ENCODE measurements at regions not wholly inside any gene's neighbourhood (a gene's known extent, or its start where the extent isn't known, plus 50 kb on each side); places are given as distances from the start of the nearest gene placed in this dataset.

GRCh38 chr16:7997966-7998365 is 592.3 kb downstream of the TMEM114 start:
- Histone ChIP-seq H3K36me3 (no peaks in the 10 kb centered on the region), H3K27ac (no peak overlapping the region), H3K27me3 (no peaks in the 10 kb centered on the region), H3K4me1 (no peaks in the 10 kb centered on the region), H3K9me3 (no peaks in the 10 kb centered on the region), H3K4me3 (no peak overlapping the region)
- intact Hi-C loops (cut with DNase I; ENCODE audit: low total_unique reads): no loop called here
- no peak for TF ChIP-seq CTCF (IDR thresholded peaks at IDR 0.05)
- DNase-seq: no peak

- Histone ChIP-seq H3K27ac (no peak overlapping the region), H3K4me1 (no peaks in the 10 kb centered on the region), H3K27me3 (no peaks in the 10 kb centered on the region), H3K36me3 (no peaks in the 10 kb centered on the region), H3K9me3 (no peaks in the 10 kb centered on the region), H3K4me3 (no peak overlapping the region)
- no peak for DNase-seq
- no peak for TF ChIP-seq CTCF (IDR thresholded peaks at IDR 0.05)
- intact Hi-C loops (cut with DNase I; ENCODE audit: low total_unique reads): no loop called here
Observed at GRCh38 chr16:7992616-7993015, 597.7 kb downstream of the TMEM114 start.

GRCh38 chr16:7990626-7991260 is 599.6 kb downstream of the TMEM114 start:
- intact Hi-C loops (cut with DNase I; ENCODE audit: low total_unique reads): no loop called here
- H3K9me3 ChIP-seq: no peaks in the 10 kb centered on the region
- no peak overlapping the region for H3K4me3 ChIP-seq
- TF ChIP-seq CTCF (IDR thresholded peaks at IDR 0.05): no peak
- H3K4me1 ChIP-seq: no peaks in the 10 kb centered on the region
- DNase-seq: no peak
- H3K27ac ChIP-seq: no peak overlapping the region
- H3K36me3 ChIP-seq: no peaks in the 10 kb centered on the region
- H3K27me3 ChIP-seq: no peaks in the 10 kb centered on the region

GRCh38 chr16:7983676-7984075 is 606.6 kb downstream of the TMEM114 start:
- no peaks in the 10 kb centered on the region for H3K36me3 ChIP-seq
- no peak for TF ChIP-seq CTCF (IDR thresholded peaks at IDR 0.05)
- intact Hi-C loops (cut with DNase I; ENCODE audit: low total_unique reads): no loop called here

GRCh38 chr16:7980133-7980483 is 610.2 kb downstream of the TMEM114 start:
- Histone ChIP-seq H3K4me3 (no peak overlapping the region), H3K27me3 (no peaks in the 10 kb centered on the region), H3K27ac (no peak overlapping the region), H3K9me3 (no peaks in the 10 kb centered on the region), H3K4me1 (no peaks in the 10 kb centered on the region), H3K36me3 (no peaks in the 10 kb centered on the region)
- intact Hi-C loops (cut with DNase I; ENCODE audit: low total_unique reads): no loop called here
- no peak for DNase-seq
- TF ChIP-seq CTCF (IDR thresholded peaks at IDR 0.05): no peak

More at GRCh38 chr16:7983676-7984075, 606.6 kb downstream of the TMEM114 start:
- Histone ChIP-seq H3K27ac (no peak overlapping the region), H3K4me3 (no peak overlapping the region), H3K9me3 (no peaks in the 10 kb centered on the region), H3K4me1 (no peaks in the 10 kb centered on the region), H3K27me3 (no peaks in the 10 kb centered on the region)
- DNase-seq: no peak
